ENCODE measurements at regions not wholly inside any gene's neighbourhood (a gene's known extent, or its start where the extent isn't known, plus 50 kb on each side); places are given as distances from the start of the nearest gene placed in this dataset.

DNA sequence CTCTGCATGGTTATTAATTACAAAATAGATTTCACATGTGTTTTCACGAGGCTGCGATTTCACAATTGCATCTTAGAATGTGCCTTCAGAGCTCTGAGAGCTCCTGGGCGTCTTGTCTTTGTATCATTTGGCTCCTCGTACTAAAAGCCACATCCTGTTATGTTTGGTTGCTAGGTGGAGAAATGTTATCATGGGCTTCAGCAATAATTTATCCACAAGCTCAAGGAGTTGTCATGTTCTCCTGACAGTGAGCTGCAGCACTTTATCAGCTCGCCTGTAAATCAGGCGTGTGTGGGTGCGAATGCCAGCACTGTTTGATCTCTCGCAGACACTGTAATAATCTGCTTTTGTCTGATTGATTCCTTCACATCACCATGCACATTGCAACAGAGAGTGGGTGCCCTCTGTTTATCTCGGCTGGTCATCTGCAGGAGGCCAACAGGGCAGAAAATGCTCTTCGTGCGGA is 218.6 kb upstream of the ZFP64 start:
- TF ChIP-seq, protein P1, sequence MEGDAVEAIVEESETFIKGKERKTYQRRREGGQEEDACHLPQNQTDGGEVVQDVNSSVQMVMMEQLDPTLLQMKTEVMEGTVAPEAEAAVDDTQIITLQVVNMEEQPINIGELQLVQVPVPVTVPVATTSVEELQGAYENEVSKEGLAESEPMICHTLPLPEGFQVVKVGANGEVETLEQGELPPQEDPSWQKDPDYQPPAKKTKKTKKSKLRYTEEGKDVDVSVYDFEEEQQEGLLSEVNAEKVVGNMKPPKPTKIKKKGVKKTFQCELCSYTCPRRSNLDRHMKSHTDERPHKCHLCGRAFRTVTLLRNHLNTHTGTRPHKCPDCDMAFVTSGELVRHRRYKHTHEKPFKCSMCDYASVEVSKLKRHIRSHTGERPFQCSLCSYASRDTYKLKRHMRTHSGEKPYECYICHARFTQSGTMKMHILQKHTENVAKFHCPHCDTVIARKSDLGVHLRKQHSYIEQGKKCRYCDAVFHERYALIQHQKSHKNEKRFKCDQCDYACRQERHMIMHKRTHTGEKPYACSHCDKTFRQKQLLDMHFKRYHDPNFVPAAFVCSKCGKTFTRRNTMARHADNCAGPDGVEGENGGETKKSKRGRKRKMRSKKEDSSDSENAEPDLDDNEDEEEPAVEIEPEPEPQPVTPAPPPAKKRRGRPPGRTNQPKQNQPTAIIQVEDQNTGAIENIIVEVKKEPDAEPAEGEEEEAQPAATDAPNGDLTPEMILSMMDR (conservative IDR thresholded peaks at IDR 0.05) = no peak
- no peak for DNase-seq (ENCODE audit: low read depth, low spot score)
- Mint-ChIP-seq H3K9me3 (peaks cover 4% of the 10 kb centered on the region), H3K4me1 (peaks cover 19% of the 10 kb centered on the region), H3K27me3 (ENCODE audit: low read depth) (no peaks in the 10 kb centered on the region), H3K27ac (ENCODE audit: unreplicated experiment) (no peak overlapping the region), H3K4me3 (no peak overlapping the region), H3K36me3 (ENCODE audit: low read depth) (no peaks in the 10 kb centered on the region)

DNA sequence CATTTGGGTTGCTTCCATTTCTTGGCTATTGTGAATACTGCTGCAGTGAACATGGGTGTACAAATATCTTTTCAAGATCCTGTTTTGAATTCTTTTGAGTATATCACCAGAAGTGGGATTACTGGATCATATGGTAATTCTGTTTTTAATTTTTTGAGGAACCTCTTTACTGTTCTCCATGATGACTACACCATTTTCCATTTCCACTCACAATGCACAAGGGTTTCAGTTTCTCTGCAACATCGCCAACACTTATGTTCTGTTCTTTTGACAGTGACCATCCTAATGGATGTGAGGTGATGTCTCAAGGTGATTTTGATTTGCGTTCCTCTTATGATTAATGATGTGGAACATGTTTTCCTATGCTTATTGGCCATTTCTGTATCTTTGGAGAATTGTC is 214.4 kb upstream of the ZFP64 start:
- H3K4me1 Mint-ChIP-seq = peaks cover 30% of the 10 kb centered on the region
- H3K4me3 Mint-ChIP-seq = no peak overlapping the region
- no peak overlapping the region for H3K27ac Mint-ChIP-seq (ENCODE audit: unreplicated experiment)
- no peaks in the 10 kb centered on the region for H3K27me3 Mint-ChIP-seq (ENCODE audit: low read depth)
- no peaks in the 10 kb centered on the region for H3K36me3 Mint-ChIP-seq (ENCODE audit: low read depth)
- peaks cover 4% of the 10 kb centered on the region for H3K9me3 Mint-ChIP-seq
- no peak for DNase-seq (ENCODE audit: low read depth, low spot score)
- TF ChIP-seq, protein P1 (conservative IDR thresholded peaks at IDR 0.05) = no peak

DNA sequence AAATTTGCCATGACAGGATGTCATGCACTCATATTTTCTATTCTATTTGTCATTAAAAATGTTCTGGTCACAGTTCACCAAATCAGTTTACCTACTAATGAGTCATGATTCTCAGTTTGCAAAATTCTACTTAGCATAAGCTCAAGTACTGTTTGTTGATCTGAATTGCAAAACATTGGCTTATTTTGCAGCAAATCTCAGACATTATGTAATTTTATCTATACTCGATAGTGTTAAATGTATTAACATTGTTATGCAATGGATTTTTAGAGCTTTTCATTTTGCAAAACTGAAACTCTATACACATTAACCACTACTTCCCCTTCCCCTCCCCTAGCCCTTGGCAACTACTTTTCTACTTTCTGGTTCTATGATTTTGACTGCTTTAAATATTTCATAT is 213.8 kb upstream of the ZFP64 start:
- no peak overlapping the region for H3K4me3 Mint-ChIP-seq
- peaks cover 4% of the 10 kb centered on the region for H3K9me3 Mint-ChIP-seq
- H3K27ac Mint-ChIP-seq (ENCODE audit: unreplicated experiment) = no peak overlapping the region
- H3K4me1 Mint-ChIP-seq = peaks cover 25% of the 10 kb centered on the region
- DNase-seq (ENCODE audit: low read depth, low spot score) = no peak
- no peaks in the 10 kb centered on the region for H3K36me3 Mint-ChIP-seq (ENCODE audit: low read depth)
- H3K27me3 Mint-ChIP-seq (ENCODE audit: low read depth) = no peaks in the 10 kb centered on the region
- TF ChIP-seq, protein P1 (conservative IDR thresholded peaks at IDR 0.05) = no peak

DNA sequence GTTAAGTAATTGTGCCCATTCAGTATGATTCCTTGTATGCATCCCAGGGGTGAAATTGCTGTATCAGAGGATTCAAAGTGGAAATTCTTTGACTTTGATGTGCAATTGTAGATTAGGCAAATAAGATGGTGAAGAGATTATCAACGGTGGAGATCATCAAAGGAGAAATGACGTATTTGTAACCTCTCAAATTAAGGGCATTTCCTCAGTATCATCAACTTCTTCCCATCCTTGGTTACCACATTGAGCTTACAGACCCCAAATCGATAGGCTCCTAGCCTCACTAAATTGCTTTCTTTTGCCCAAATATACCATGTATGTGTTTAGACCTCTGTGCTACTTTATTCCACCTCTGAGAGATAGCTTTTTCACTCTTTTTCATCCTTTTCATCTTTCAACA is 213.1 kb upstream of the ZFP64 start:
- H3K9me3 Mint-ChIP-seq = peaks cover 4% of the 10 kb centered on the region
- no peak for DNase-seq (ENCODE audit: low read depth, low spot score)
- no peaks in the 10 kb centered on the region for H3K27me3 Mint-ChIP-seq (ENCODE audit: low read depth)
- no peaks in the 10 kb centered on the region for H3K36me3 Mint-ChIP-seq (ENCODE audit: low read depth)
- TF ChIP-seq, protein P1 (conservative IDR thresholded peaks at IDR 0.05) = no peak
- H3K4me1 Mint-ChIP-seq = peaks cover 20% of the 10 kb centered on the region
- no peak overlapping the region for H3K4me3 Mint-ChIP-seq
- H3K27ac Mint-ChIP-seq (ENCODE audit: unreplicated experiment) = peak overlapping the region; percentile 0

DNA sequence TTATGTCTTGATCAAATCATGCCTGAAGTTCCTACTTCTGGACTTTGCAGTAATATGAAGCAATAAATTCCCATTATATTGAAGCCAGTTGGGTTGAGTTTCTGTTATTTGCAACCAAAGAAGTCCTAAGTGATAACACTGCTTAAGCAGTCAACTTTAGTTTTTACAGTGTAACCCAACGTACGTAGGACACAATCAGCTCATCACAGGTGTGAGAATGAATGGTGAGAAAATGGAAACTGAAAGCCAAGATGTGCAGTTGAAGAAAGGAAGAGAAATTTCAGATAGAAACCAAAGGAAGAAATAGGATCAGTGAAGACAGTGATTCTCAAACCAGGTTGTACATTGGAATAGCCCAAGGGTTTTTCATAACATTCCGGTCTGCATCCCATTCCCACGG is 211.4 kb upstream of the ZFP64 start:
- Mint-ChIP-seq H3K36me3 (ENCODE audit: low read depth) (no peaks in the 10 kb centered on the region), H3K4me1 (peaks cover 20% of the 10 kb centered on the region), H3K9me3 (peaks cover 4% of the 10 kb centered on the region), H3K4me3 (no peak overlapping the region), H3K27me3 (ENCODE audit: low read depth) (no peaks in the 10 kb centered on the region), H3K27ac (ENCODE audit: unreplicated experiment) (no peak overlapping the region)
- TF ChIP-seq, protein P1 (conservative IDR thresholded peaks at IDR 0.05) = no peak
- DNase-seq (ENCODE audit: low read depth, low spot score) = no peak

DNA sequence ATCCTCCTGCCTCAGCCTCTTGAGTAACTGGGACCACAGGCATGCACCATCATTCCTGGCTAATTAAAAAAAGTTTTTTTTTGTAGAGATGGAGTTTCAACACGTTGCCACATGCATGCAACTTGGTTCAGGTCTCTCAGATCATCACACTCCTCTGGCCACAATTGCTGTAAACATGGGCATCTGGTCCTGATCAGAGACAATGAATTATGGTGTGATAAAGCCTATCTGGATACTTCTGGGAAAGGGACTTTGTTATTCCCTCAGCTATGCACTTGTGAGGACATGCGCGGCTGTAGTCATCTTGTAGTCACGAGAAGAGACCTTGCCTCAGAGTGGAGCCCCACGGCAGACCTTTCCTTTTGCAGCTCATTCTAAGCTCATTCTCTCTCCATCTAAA is 210.9 kb upstream of the ZFP64 start:
- Mint-ChIP-seq H3K4me1 (peaks cover 20% of the 10 kb centered on the region), H3K4me3 (no peak overlapping the region), H3K27ac (ENCODE audit: unreplicated experiment) (no peak overlapping the region), H3K27me3 (ENCODE audit: low read depth) (no peaks in the 10 kb centered on the region), H3K9me3 (peaks cover 4% of the 10 kb centered on the region), H3K36me3 (ENCODE audit: low read depth) (no peaks in the 10 kb centered on the region)
- TF ChIP-seq, protein P1 (conservative IDR thresholded peaks at IDR 0.05) = no peak
- DNase-seq (ENCODE audit: low read depth, low spot score) = no peak

Measured in neural crest cell (in vitro differentiated cells).